T-helper 1 cell treated with Interleukin-12 subunit alpha and Interleukin-12 subunit beta and Interleukin-4 antibody, amounts not matched to agents 30 μg/mL and 1 μg/mL, for 36 hours (primary cell): ENCODE measurements at regions not wholly inside any gene's neighbourhood (a gene's known extent, or its start where the extent isn't known, plus 50 kb on each side); places are given as distances from the start of the nearest gene placed in this dataset.

Source experiments
- H3K27ac Mint-ChIP-seq: one replicate; pipeline ENCODE4 v1.8.0; 2021; ENCODE audit warnings: mild to moderate bottlenecking, mixed read lengths
- H3K27me3 Mint-ChIP-seq: one replicate; pipeline ENCODE4 v1.8.0; 2021; ENCODE audit warnings: low read depth, mixed read lengths
- H3K36me3 Mint-ChIP-seq: one replicate; pipeline ENCODE4 v1.8.0; 2021; ENCODE audit warnings: low read depth, mixed read lengths
- H3K4me1 Mint-ChIP-seq: one replicate; pipeline ENCODE4 v1.8.0; 2021; ENCODE audit warnings: low read depth, mixed read lengths
- H3K4me3 Mint-ChIP-seq: one replicate; pipeline ENCODE4 v1.8.0; 2021; ENCODE audit warnings: mild to moderate bottlenecking, moderate library complexity, mixed read lengths
- H3K9me3 Mint-ChIP-seq: one replicate; pipeline ENCODE4 v1.8.0; 2021; ENCODE audit warnings: mixed read lengths

GRCh38 chr2:100730290-100730868 lies 89.6 kb upstream of the NPAS2 start:
- Mint-ChIP-seq H3K4me3 (no peak overlapping the region), H3K27me3 (peaks cover 5% of the 10 kb centered on the region), H3K9me3 (no peaks in the 10 kb centered on the region), H3K27ac (no peak overlapping the region), H3K4me1 (no peaks in the 10 kb centered on the region), H3K36me3 (no peaks in the 10 kb centered on the region)

DNA sequence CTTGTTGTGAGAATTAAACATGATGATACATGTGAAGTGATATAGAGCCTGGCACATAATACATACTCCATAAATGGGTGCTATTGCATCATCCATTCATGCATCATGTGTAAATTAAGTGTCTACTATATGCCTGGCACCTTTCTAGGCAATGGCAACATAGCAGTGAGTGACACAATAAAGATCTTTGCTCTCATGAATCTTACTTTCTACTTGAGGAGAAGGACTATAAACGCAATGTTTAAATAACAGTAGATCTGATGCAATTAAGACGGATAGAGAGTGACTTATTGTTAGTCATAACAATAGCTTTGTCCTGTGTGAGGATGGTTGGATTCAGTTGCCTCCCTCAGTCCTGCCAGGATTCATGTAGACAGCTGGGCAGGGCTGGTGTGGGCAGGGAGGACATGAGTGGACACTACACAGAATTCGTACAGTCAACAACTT lies 88.4 kb upstream of the NPAS2 start:
- Mint-ChIP-seq H3K4me1 (no peaks in the 10 kb centered on the region), H3K27ac (no peak overlapping the region), H3K9me3 (no peaks in the 10 kb centered on the region), H3K36me3 (no peaks in the 10 kb centered on the region), H3K27me3 (peaks cover 7% of the 10 kb centered on the region), H3K4me3 (no peak overlapping the region)

DNA sequence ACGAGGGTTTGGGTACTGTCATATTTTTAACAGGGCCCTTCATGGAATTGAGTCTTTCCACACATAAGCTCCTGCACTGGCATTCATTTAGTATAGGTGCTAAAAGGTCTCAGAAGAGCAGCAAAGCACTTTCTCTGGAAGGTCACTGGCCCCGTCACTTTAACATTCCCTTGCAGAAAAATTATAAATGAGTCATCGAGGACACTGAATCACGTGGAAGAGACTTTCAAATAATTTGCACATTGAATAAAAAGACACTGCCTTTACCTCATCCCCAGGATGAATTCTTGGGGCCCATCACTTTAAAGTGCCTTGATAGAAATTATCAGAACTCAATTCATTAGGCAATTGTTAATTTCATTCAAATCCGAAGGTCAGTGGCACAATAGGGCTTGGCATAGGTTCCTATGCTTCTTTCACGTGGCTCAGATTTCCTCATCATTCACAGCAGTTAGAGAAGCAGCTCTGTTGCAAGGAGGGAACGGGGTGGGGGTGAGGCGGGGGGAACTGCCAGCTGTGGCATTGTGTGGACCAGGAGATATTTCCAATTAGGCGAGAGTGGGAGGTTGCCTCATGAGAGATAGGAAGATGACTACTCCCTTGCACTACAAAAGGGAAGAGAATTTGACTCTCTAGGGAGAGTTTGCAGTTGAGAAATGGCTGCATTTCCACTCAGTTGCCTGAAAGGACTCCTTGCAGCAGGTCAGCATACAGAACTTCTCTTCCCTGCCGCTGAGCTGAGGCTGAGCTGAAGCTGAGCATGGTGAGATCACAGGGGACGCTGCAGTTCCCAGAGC lies 86.3 kb upstream of the NPAS2 start:
- no peaks in the 10 kb centered on the region for H3K4me1 Mint-ChIP-seq
- H3K27ac Mint-ChIP-seq: no peak overlapping the region
- H3K36me3 Mint-ChIP-seq: no peaks in the 10 kb centered on the region
- no peaks in the 10 kb centered on the region for H3K9me3 Mint-ChIP-seq
- peaks cover 10% of the 10 kb centered on the region for H3K27me3 Mint-ChIP-seq
- no peak overlapping the region for H3K4me3 Mint-ChIP-seq

DNA sequence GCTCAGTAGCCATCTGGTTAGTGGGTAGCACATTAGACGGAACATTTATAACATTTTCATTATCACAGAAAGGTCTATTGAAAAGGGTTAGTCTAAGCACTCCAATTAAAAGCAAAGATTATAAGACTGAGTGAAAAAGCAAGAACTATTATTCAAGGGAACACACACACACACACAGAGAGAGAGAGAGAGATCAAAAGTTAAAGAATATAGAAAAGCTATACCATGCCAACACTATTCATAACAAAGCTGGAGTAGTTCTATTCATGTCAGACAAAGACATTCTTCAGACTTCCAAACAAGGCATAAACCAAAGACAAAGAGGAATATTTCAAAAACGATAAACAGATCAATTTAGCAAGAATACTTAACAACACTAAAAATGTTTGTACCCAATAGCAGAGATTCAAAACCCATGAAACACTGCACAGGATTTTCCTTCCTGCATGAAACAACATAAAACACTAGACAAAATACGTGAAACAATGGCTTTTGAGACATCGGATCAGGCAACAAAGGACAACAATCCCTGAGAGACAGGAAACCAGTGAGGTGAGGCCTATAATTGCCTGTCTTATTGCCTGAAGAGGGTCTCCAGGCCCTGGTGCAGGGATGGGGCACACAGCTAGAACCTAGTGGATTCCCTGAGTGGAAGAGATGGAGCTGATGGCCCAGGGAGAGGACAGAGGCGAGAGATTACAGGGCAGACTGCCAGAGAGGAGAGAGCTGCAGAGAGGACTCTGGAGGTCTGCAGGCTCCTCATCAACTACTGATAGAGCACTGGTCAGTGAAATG lies 83.6 kb upstream of the NPAS2 start:
- H3K36me3 Mint-ChIP-seq: no peaks in the 10 kb centered on the region
- H3K9me3 Mint-ChIP-seq: no peaks in the 10 kb centered on the region
- peaks cover 13% of the 10 kb centered on the region for H3K27me3 Mint-ChIP-seq
- H3K4me3 Mint-ChIP-seq: no peak overlapping the region
- H3K27ac Mint-ChIP-seq: no peak overlapping the region
- no peaks in the 10 kb centered on the region for H3K4me1 Mint-ChIP-seq

- no peaks in the 10 kb centered on the region for H3K4me1 Mint-ChIP-seq
- H3K36me3 Mint-ChIP-seq: no peaks in the 10 kb centered on the region
- peaks cover 13% of the 10 kb centered on the region for H3K27me3 Mint-ChIP-seq
- no peak overlapping the region for H3K27ac Mint-ChIP-seq
- no peaks in the 10 kb centered on the region for H3K9me3 Mint-ChIP-seq
- H3K4me3 Mint-ChIP-seq: no peak overlapping the region
These were observed 80.1 kb upstream of the NPAS2 start for GRCh38 chr2:100739735-100740432.

DNA sequence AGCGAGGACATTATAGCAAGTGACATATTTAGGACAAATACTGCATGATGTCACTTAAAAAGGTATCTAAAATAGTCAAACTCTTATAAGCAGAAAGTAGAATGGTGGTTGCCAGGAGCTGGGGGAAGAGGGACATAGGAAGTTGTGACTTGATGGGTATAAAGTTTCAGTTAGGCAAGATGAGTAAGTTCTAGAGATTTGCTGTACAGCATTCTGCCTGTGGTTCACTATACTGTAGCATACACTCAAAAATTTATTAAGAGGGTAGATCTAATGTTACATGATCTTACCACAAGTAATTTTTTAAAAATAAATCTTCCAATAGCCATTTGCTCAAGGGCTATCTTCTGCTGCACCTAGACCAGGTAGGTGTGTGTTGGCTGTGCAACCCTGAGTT lies 78.1 kb upstream of the NPAS2 start:
- H3K4me1 Mint-ChIP-seq: no peaks in the 10 kb centered on the region
- H3K36me3 Mint-ChIP-seq: no peaks in the 10 kb centered on the region
- H3K27me3 Mint-ChIP-seq: peaks cover 10% of the 10 kb centered on the region
- H3K4me3 Mint-ChIP-seq: no peak overlapping the region
- no peaks in the 10 kb centered on the region for H3K9me3 Mint-ChIP-seq
- H3K27ac Mint-ChIP-seq: no peak overlapping the region

- Mint-ChIP-seq H3K4me1 (no peaks in the 10 kb centered on the region), H3K27me3 (peaks cover 10% of the 10 kb centered on the region)
These were observed 77.4 kb upstream of the NPAS2 start for GRCh38 chr2:100742277-100743254.

DNA sequence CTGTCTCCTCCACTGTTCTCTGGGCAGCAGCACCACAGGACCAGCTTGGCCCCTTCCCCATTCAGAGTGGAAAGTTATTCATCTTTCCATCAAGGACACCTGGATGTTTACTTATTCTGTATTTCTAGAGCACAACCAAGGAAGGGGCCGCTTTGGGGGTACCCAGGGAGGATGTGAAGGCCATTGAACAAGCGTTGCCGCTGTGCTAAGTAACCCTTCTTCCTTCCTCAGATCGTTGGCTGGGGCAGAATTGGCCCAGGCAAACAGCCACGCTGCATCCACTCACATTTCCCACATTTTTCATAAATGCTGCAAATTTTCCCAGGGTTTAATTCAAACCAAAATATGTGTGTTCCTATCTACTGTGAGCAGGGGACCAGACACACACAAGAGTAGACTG lies 76.2 kb upstream of the NPAS2 start:
- Mint-ChIP-seq H3K27me3 (peaks cover 10% of the 10 kb centered on the region), H3K9me3 (no peaks in the 10 kb centered on the region), H3K36me3 (no peaks in the 10 kb centered on the region), H3K4me3 (no peak overlapping the region), H3K4me1 (no peaks in the 10 kb centered on the region), H3K27ac (no peak overlapping the region)

More at GRCh38 chr2:100742277-100743254, 77.4 kb upstream of the NPAS2 start:
- Mint-ChIP-seq H3K4me3 (no peak overlapping the region), H3K9me3 (no peaks in the 10 kb centered on the region), H3K27ac (no peak overlapping the region), H3K36me3 (no peaks in the 10 kb centered on the region)

GRCh38 chr2:100744184-100744583 lies 75.8 kb upstream of the NPAS2 start:
- Mint-ChIP-seq H3K4me3 (no peak overlapping the region), H3K9me3 (no peaks in the 10 kb centered on the region), H3K27ac (no peak overlapping the region), H3K36me3 (no peaks in the 10 kb centered on the region), H3K27me3 (peaks cover 8% of the 10 kb centered on the region), H3K4me1 (no peaks in the 10 kb centered on the region)

GRCh38 chr2:100744589-100744988 lies 75.3 kb upstream of the NPAS2 start:
- Mint-ChIP-seq H3K27ac (no peak overlapping the region), H3K36me3 (no peaks in the 10 kb centered on the region), H3K4me1 (no peaks in the 10 kb centered on the region), H3K27me3 (peaks cover 11% of the 10 kb centered on the region), H3K9me3 (no peaks in the 10 kb centered on the region), H3K4me3 (no peak overlapping the region)

DNA sequence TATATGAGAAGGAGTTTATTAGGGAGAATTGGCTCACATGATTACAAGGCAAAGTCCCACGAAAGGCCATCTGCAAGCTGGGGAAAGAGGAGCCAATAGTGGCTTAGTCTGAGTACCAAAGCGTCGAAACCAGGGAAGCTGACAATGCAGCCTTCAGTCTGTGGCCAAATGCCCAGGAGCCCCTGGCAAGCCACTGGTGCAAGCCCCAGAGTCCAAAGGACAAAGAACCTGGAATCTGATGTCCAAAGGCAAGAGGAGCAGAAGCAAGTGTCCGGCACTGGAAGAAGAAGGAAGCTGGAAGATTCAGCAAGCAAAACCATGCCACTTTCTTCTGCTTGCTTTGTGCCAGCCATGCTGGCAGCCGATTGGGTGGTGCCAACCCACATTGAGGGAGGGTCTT lies 74.3 kb upstream of the NPAS2 start:
- H3K36me3 Mint-ChIP-seq: no peaks in the 10 kb centered on the region
- H3K27ac Mint-ChIP-seq: no peak overlapping the region
- H3K9me3 Mint-ChIP-seq: no peaks in the 10 kb centered on the region
- H3K4me1 Mint-ChIP-seq: no peaks in the 10 kb centered on the region
- no peak overlapping the region for H3K4me3 Mint-ChIP-seq
- H3K27me3 Mint-ChIP-seq: peaks cover 11% of the 10 kb centered on the region

GRCh38 chr2:100747551-100747950 lies 72.4 kb upstream of the NPAS2 start:
- Mint-ChIP-seq H3K4me1 (no peaks in the 10 kb centered on the region), H3K27ac (no peak overlapping the region), H3K36me3 (no peaks in the 10 kb centered on the region), H3K27me3 (peaks cover 15% of the 10 kb centered on the region), H3K4me3 (no peak overlapping the region), H3K9me3 (no peaks in the 10 kb centered on the region)

GRCh38 chr2:100747996-100748615 lies 71.8 kb upstream of the NPAS2 start:
- Mint-ChIP-seq H3K36me3 (no peaks in the 10 kb centered on the region), H3K27me3 (peaks cover 16% of the 10 kb centered on the region), H3K4me1 (no peaks in the 10 kb centered on the region), H3K4me3 (no peak overlapping the region), H3K9me3 (no peaks in the 10 kb centered on the region), H3K27ac (no peak overlapping the region)
